ENCODE measurements at regions not wholly inside any gene's neighbourhood (a gene's known extent, or its start where the extent isn't known, plus 50 kb on each side); places are given as distances from the start of the nearest gene placed in this dataset.

GRCh38 chr3:153061938-153062528, 100.0 kb upstream of the RAP2B start:
- Histone ChIP-seq H3K4me1 (ENCODE audit: control insufficient read depth, insufficient read depth, low read length) (no peaks in the 10 kb centered on the region), H3K9ac (ENCODE audit: low read length) (no peak overlapping the region), H3K36me3 (ENCODE audit: control insufficient read depth, insufficient read depth, low read length) (no peaks in the 10 kb centered on the region), H3K9me3 (ENCODE audit: control insufficient read depth, low read length) (no peaks in the 10 kb centered on the region), H3K27me3 (ENCODE audit: control insufficient read depth, insufficient read depth, low read length) (no peaks in the 10 kb centered on the region), H3K4me3 (ENCODE audit: low read length) (no peak overlapping the region)

GRCh38 chr3:153063337-153063736, 98.7 kb upstream of the RAP2B start:
- H3K27me3 ChIP-seq (ENCODE audit: control insufficient read depth, insufficient read depth, low read length): no peaks in the 10 kb centered on the region
- H3K36me3 ChIP-seq (ENCODE audit: control insufficient read depth, insufficient read depth, low read length): no peaks in the 10 kb centered on the region
- H3K4me1 ChIP-seq (ENCODE audit: control insufficient read depth, insufficient read depth, low read length): no peaks in the 10 kb centered on the region
- no peak overlapping the region for H3K4me3 ChIP-seq (ENCODE audit: low read length)
- no peak overlapping the region for H3K9ac ChIP-seq (ENCODE audit: low read length)
- no peaks in the 10 kb centered on the region for H3K9me3 ChIP-seq (ENCODE audit: control insufficient read depth, low read length)

- Histone ChIP-seq H3K9ac (ENCODE audit: low read length) (no peak overlapping the region), H3K9me3 (ENCODE audit: control insufficient read depth, low read length) (no peaks in the 10 kb centered on the region), H3K4me3 (ENCODE audit: low read length) (no peak overlapping the region), H3K36me3 (ENCODE audit: control insufficient read depth, insufficient read depth, low read length) (no peaks in the 10 kb centered on the region), H3K27me3 (ENCODE audit: control insufficient read depth, insufficient read depth, low read length) (no peaks in the 10 kb centered on the region), H3K4me1 (ENCODE audit: control insufficient read depth, insufficient read depth, low read length) (no peaks in the 10 kb centered on the region)
Observed at GRCh38 chr3:153066983-153067382, 95.0 kb upstream of the RAP2B start.

- no peaks in the 10 kb centered on the region for H3K4me1 ChIP-seq (ENCODE audit: control insufficient read depth, insufficient read depth, low read length)
- H3K9ac ChIP-seq (ENCODE audit: low read length): no peak overlapping the region
- H3K9me3 ChIP-seq (ENCODE audit: control insufficient read depth, low read length): no peaks in the 10 kb centered on the region
- H3K27me3 ChIP-seq (ENCODE audit: control insufficient read depth, insufficient read depth, low read length): no peaks in the 10 kb centered on the region
- no peak overlapping the region for H3K4me3 ChIP-seq (ENCODE audit: low read length)
- H3K36me3 ChIP-seq (ENCODE audit: control insufficient read depth, insufficient read depth, low read length): no peaks in the 10 kb centered on the region
Observed at GRCh38 chr3:153069598-153070510, 92.2 kb upstream of the RAP2B start.

GRCh38 chr3:153070511-153070868, 91.5 kb upstream of the RAP2B start:
- H3K27me3 ChIP-seq (ENCODE audit: control insufficient read depth, insufficient read depth, low read length): no peaks in the 10 kb centered on the region
- no peaks in the 10 kb centered on the region for H3K9me3 ChIP-seq (ENCODE audit: control insufficient read depth, low read length)
- H3K9ac ChIP-seq (ENCODE audit: low read length): no peak overlapping the region
- H3K4me1 ChIP-seq (ENCODE audit: control insufficient read depth, insufficient read depth, low read length): no peaks in the 10 kb centered on the region
- H3K36me3 ChIP-seq (ENCODE audit: control insufficient read depth, insufficient read depth, low read length): no peaks in the 10 kb centered on the region
- no peak overlapping the region for H3K4me3 ChIP-seq (ENCODE audit: low read length)

- H3K9me3 ChIP-seq (ENCODE audit: control insufficient read depth, low read length): no peaks in the 10 kb centered on the region
- H3K4me3 ChIP-seq (ENCODE audit: low read length): no peak overlapping the region
- no peaks in the 10 kb centered on the region for H3K27me3 ChIP-seq (ENCODE audit: control insufficient read depth, insufficient read depth, low read length)
- H3K9ac ChIP-seq (ENCODE audit: low read length): no peak overlapping the region
- H3K36me3 ChIP-seq (ENCODE audit: control insufficient read depth, insufficient read depth, low read length): no peaks in the 10 kb centered on the region
- H3K4me1 ChIP-seq (ENCODE audit: control insufficient read depth, insufficient read depth, low read length): no peaks in the 10 kb centered on the region
Observed at GRCh38 chr3:153072382-153072781, 89.6 kb upstream of the RAP2B start.

GRCh38 chr3:153072856-153073255, 89.2 kb upstream of the RAP2B start:
- Histone ChIP-seq H3K9ac (ENCODE audit: low read length) (no peak overlapping the region), H3K4me1 (ENCODE audit: control insufficient read depth, insufficient read depth, low read length) (no peaks in the 10 kb centered on the region), H3K36me3 (ENCODE audit: control insufficient read depth, insufficient read depth, low read length) (no peaks in the 10 kb centered on the region), H3K9me3 (ENCODE audit: control insufficient read depth, low read length) (no peaks in the 10 kb centered on the region), H3K27me3 (ENCODE audit: control insufficient read depth, insufficient read depth, low read length) (no peaks in the 10 kb centered on the region), H3K4me3 (ENCODE audit: low read length) (no peak overlapping the region)

GRCh38 chr3:153073636-153074035, 88.4 kb upstream of the RAP2B start:
- Histone ChIP-seq H3K4me1 (ENCODE audit: control insufficient read depth, insufficient read depth, low read length) (no peaks in the 10 kb centered on the region), H3K9ac (ENCODE audit: low read length) (no peak overlapping the region), H3K4me3 (ENCODE audit: low read length) (no peak overlapping the region), H3K9me3 (ENCODE audit: control insufficient read depth, low read length) (no peaks in the 10 kb centered on the region), H3K36me3 (ENCODE audit: control insufficient read depth, insufficient read depth, low read length) (no peaks in the 10 kb centered on the region), H3K27me3 (ENCODE audit: control insufficient read depth, insufficient read depth, low read length) (no peaks in the 10 kb centered on the region)

- H3K9me3 ChIP-seq (ENCODE audit: control insufficient read depth, low read length): no peaks in the 10 kb centered on the region
- no peak overlapping the region for H3K9ac ChIP-seq (ENCODE audit: low read length)
- no peak overlapping the region for H3K4me3 ChIP-seq (ENCODE audit: low read length)
- no peaks in the 10 kb centered on the region for H3K36me3 ChIP-seq (ENCODE audit: control insufficient read depth, insufficient read depth, low read length)
- no peaks in the 10 kb centered on the region for H3K27me3 ChIP-seq (ENCODE audit: control insufficient read depth, insufficient read depth, low read length)
- H3K4me1 ChIP-seq (ENCODE audit: control insufficient read depth, insufficient read depth, low read length): no peaks in the 10 kb centered on the region
Observed at GRCh38 chr3:153078826-153079225, 83.2 kb upstream of the RAP2B start.

- Histone ChIP-seq H3K4me3 (ENCODE audit: low read length) (no peak overlapping the region), H3K36me3 (ENCODE audit: control insufficient read depth, insufficient read depth, low read length) (no peaks in the 10 kb centered on the region)
Observed at GRCh38 chr3:153079386-153079785, 82.6 kb upstream of the RAP2B start.

GRCh38 chr3:153080778-153081240, 81.2 kb upstream of the RAP2B start:
- Histone ChIP-seq H3K9me3 (ENCODE audit: control insufficient read depth, low read length) (no peaks in the 10 kb centered on the region), H3K27me3 (ENCODE audit: control insufficient read depth, insufficient read depth, low read length) (no peaks in the 10 kb centered on the region), H3K9ac (ENCODE audit: low read length) (no peak overlapping the region), H3K4me1 (ENCODE audit: control insufficient read depth, insufficient read depth, low read length) (no peaks in the 10 kb centered on the region), H3K4me3 (ENCODE audit: low read length) (no peak overlapping the region), H3K36me3 (ENCODE audit: control insufficient read depth, insufficient read depth, low read length) (no peaks in the 10 kb centered on the region)

More at GRCh38 chr3:153079386-153079785, 82.6 kb upstream of the RAP2B start:
- Histone ChIP-seq H3K9me3 (ENCODE audit: control insufficient read depth, low read length) (no peaks in the 10 kb centered on the region), H3K4me1 (ENCODE audit: control insufficient read depth, insufficient read depth, low read length) (no peaks in the 10 kb centered on the region), H3K9ac (ENCODE audit: low read length) (no peak overlapping the region), H3K27me3 (ENCODE audit: control insufficient read depth, insufficient read depth, low read length) (no peaks in the 10 kb centered on the region)

- Histone ChIP-seq H3K27me3 (ENCODE audit: control insufficient read depth, insufficient read depth, low read length) (no peaks in the 10 kb centered on the region), H3K4me3 (ENCODE audit: low read length) (no peak overlapping the region), H3K9ac (ENCODE audit: low read length) (no peak overlapping the region), H3K36me3 (ENCODE audit: control insufficient read depth, insufficient read depth, low read length) (no peaks in the 10 kb centered on the region), H3K4me1 (ENCODE audit: control insufficient read depth, insufficient read depth, low read length) (no peaks in the 10 kb centered on the region), H3K9me3 (ENCODE audit: control insufficient read depth, low read length) (no peaks in the 10 kb centered on the region)
Observed at GRCh38 chr3:153084431-153084830, 77.6 kb upstream of the RAP2B start.

All from mucosa of stomach (tissue), 1 donor.